Uterus (tissue), 3 donors: ENCODE measurements at regions not wholly inside any gene's neighbourhood (a gene's known extent, or its start where the extent isn't known, plus 50 kb on each side); places are given as distances from the start of the nearest gene placed in this dataset.

Experiments
- DNase-seq, 2 donors: peaks; one replicate each; pipeline ENCODE4 v3.0.0-alpha.2; 2019 to 2020
- H3K27ac ChIP-seq, 2 donors: fragments of 200-600 bp; sonication (generic); 1 replicate in 1 of 2; 2 replicates in 1 of 2; pipeline ENCODE4 v1.5.1; 2016 to 2018
- H3K27me3 ChIP-seq, 2 donors: fragments of 200-600 bp; sonication (generic); one replicate each; pipeline ENCODE4 v1.5.1; 2018 to 2019; ENCODE audit warnings: control low read depth in 1 of 2
- H3K36me3 ChIP-seq, 2 donors: fragments of 200-600 bp; sonication (generic); one replicate each; pipeline ENCODE4 v1.5.1; 2019; ENCODE audit warnings: control low read depth in 1 of 2
- H3K4me1 ChIP-seq, 2 donors: fragments of 200-600 bp; sonication (generic); one replicate each; pipeline ENCODE4 v1.5.1; 2018 to 2019; ENCODE audit warnings: control low read depth in 1 of 2
- H3K4me3 ChIP-seq, 2 donors: fragments of 200-600 bp; sonication (generic); 1 replicate in 1 of 2; 2 replicates in 1 of 2; pipeline ENCODE4 v1.5.1; 2018 to 2019; ENCODE audit warnings: mild to moderate bottlenecking in 1 of 2
- H3K9me3 ChIP-seq, 2 donors: fragments of 200-600 bp; sonication (generic); one replicate each; pipeline ENCODE4 v1.5.1; 2019; ENCODE audit warnings: control low read depth in 1 of 2
- POLR2A ChIP-seq, 2 donors: fragments of 450-650 bp; IDR thresholded peaks; one replicate each; pipeline ENCODE4 v1.6.1; 2016; ENCODE audit warnings: antibody characterized with exemption in 2 of 2, mild to moderate bottlenecking in 1 of 2, moderate library complexity in 1 of 2
- intact Hi-C: fragments of 100-400 bp; cut with DNase I; formaldehyde crosslinking; loops from one replicate; pipeline ENCODE4 v1.15.1; 2023; ENCODE audit warnings: low total_unique reads
- TF ChIP-seq, protein P1 (sequence below), 4 experiments: fragments of 200-600 bp in 2 of 4; fragments of 450-650 bp in 2 of 4; sonication (generic) in 2 of 4; IDR thresholded peaks; one replicate each; pipeline ENCODE4 v1.5.1; 2016 to 2019; ENCODE audit warnings: antibody characterized with exemption in 4 of 4, mild to moderate bottlenecking in 2 of 4, moderate library complexity in 1 of 4
- donor health status: DM: yes; HTN: yes; CAD: no.

GRCh38 chr5:171575808-171576207 lies 156.4 kb downstream of the FGF18 start:
- Histone ChIP-seq H3K36me3 (no peaks in the 10 kb centered on the region), H3K4me1 (peaks cover 0 to 11% of the 10 kb centered on the region in 2 donors), H3K9me3 (no peaks in the 10 kb centered on the region), H3K4me3 (no peak overlapping the region), H3K27me3 (no peaks in the 10 kb centered on the region), H3K27ac (no peak overlapping the region)
- intact Hi-C loops: no loop called here
- no peak for DNase-seq
- TF ChIP-seq POLR2A (IDR thresholded peaks at IDR 0.05): no peak
- TF ChIP-seq, protein P1, sequence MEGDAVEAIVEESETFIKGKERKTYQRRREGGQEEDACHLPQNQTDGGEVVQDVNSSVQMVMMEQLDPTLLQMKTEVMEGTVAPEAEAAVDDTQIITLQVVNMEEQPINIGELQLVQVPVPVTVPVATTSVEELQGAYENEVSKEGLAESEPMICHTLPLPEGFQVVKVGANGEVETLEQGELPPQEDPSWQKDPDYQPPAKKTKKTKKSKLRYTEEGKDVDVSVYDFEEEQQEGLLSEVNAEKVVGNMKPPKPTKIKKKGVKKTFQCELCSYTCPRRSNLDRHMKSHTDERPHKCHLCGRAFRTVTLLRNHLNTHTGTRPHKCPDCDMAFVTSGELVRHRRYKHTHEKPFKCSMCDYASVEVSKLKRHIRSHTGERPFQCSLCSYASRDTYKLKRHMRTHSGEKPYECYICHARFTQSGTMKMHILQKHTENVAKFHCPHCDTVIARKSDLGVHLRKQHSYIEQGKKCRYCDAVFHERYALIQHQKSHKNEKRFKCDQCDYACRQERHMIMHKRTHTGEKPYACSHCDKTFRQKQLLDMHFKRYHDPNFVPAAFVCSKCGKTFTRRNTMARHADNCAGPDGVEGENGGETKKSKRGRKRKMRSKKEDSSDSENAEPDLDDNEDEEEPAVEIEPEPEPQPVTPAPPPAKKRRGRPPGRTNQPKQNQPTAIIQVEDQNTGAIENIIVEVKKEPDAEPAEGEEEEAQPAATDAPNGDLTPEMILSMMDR (IDR thresholded peaks at IDR 0.05): no peak

GRCh38 chr5:171577042-171577758 lies 157.8 kb downstream of the FGF18 start:
- Histone ChIP-seq H3K4me3 (no peak overlapping the region), H3K36me3 (no peaks in the 10 kb centered on the region), H3K27ac (no peak overlapping the region), H3K4me1 (peaks cover 0 to 11% of the 10 kb centered on the region in 2 donors), H3K27me3 (no peaks in the 10 kb centered on the region), H3K9me3 (no peaks in the 10 kb centered on the region)
- DNase-seq: no peak
- intact Hi-C loops: no loop called here
- TF ChIP-seq, protein P1 (IDR thresholded peaks at IDR 0.05): no peak
- no peak for TF ChIP-seq POLR2A (IDR thresholded peaks at IDR 0.05)

DNA sequence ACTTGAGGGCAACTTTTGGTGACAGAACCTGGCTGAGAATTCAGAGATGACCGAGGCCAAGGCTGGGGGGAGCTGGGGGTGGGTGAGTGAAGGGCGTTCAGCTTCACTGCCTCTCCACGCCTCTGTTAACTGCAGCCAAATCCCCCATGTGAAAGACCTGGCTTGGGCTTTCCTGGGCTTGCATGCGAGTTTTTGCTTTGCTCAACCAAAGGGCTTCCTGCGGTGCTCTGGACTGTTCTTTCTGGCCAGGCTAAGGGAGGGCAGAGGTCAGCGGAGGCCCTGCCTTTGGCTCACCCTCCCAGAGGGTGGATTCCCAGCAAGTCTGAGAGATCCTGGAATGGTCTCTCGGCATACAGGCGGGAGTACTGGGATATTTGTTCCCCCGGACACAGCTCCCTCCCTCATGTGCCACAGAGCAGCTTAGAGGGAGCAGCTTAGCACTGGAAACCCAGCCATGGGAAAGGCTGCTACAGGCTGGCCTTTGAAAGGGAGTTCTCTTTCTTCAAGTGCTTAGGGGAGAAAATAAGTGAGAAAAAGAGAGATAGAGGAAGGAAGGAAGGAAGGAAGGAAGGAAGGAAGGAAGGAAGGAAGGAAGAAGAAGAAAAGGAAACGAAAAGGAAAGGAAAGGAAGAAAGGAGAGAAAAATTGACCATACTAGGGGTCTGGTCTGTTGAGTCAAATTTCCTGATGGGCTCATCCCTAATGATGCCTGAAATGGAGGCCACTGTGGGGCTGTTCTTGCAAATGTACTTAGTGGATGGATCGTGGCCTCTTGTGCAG lies 158.8 kb downstream of the FGF18 start:
- peak; percentile 38 to 76 for DNase-seq
- intact Hi-C loops: no loop called here
- no peak overlapping the region for H3K4me3 ChIP-seq
- TF ChIP-seq, protein P1 (IDR thresholded peaks at IDR 0.05): no peak
- TF ChIP-seq POLR2A (IDR thresholded peaks at IDR 0.05): no peak
- no peaks in the 10 kb centered on the region for H3K9me3 ChIP-seq
- H3K4me1 ChIP-seq: peaks cover 0 to 11% of the 10 kb centered on the region in 2 donors
- peak overlapping the region; percentile 67 to 72 for H3K27ac ChIP-seq
- no peaks in the 10 kb centered on the region for H3K36me3 ChIP-seq
- no peaks in the 10 kb centered on the region for H3K27me3 ChIP-seq

- intact Hi-C loops: no loop called here
- no peaks in the 10 kb centered on the region for H3K36me3 ChIP-seq
- peaks cover 0 to 11% of the 10 kb centered on the region in 2 donors for H3K4me1 ChIP-seq
- no peaks in the 10 kb centered on the region for H3K9me3 ChIP-seq
- DNase-seq: peak; percentile 73 to 81
- peak overlapping the region; percentile 67 to 72 for H3K27ac ChIP-seq
- TF ChIP-seq, protein P1 (IDR thresholded peaks at IDR 0.05): no peak
- TF ChIP-seq POLR2A (IDR thresholded peaks at IDR 0.05): no peak
- no peaks in the 10 kb centered on the region for H3K27me3 ChIP-seq
- no peak overlapping the region for H3K4me3 ChIP-seq
Measured at GRCh38 chr5:171578829-171579491, 159.5 kb downstream of the FGF18 start.
